Endothelial cell (in vitro differentiated cells): ENCODE measurements at regions not wholly inside any gene's neighbourhood (a gene's known extent, or its start where the extent isn't known, plus 50 kb on each side); places are given as distances from the start of the nearest gene placed in this dataset.

Experiments
- DNase-seq: peaks from one replicate; pipeline ENCODE4 v3.0.0; 2021; ENCODE audit warnings: low spot score
- H3K27ac Mint-ChIP-seq: one replicate; pipeline ENCODE4 v1.8.0; 2021; ENCODE audit warnings: mixed read lengths, inconsistent platforms; ENCODE audit not compliant: unreplicated experiment
- H3K27me3 Mint-ChIP-seq: one replicate; pipeline ENCODE4 v1.8.0; 2021; ENCODE audit warnings: mild to moderate bottlenecking, moderate library complexity, mixed read lengths, inconsistent platforms; ENCODE audit not compliant: unreplicated experiment
- H3K36me3 Mint-ChIP-seq: one replicate; pipeline ENCODE4 v1.8.0; 2021; ENCODE audit warnings: mild to moderate bottlenecking, low read depth, mixed read lengths, inconsistent platforms; ENCODE audit not compliant: unreplicated experiment
- H3K4me1 Mint-ChIP-seq: one replicate; pipeline ENCODE4 v1.8.0; 2021; ENCODE audit warnings: mild to moderate bottlenecking, mixed read lengths, inconsistent platforms; ENCODE audit not compliant: unreplicated experiment
- H3K4me3 Mint-ChIP-seq: one replicate; pipeline ENCODE4 v1.8.0; 2021; ENCODE audit warnings: mild to moderate bottlenecking, mixed read lengths, inconsistent platforms; ENCODE audit not compliant: unreplicated experiment
- H3K9me3 Mint-ChIP-seq: one replicate; pipeline ENCODE4 v1.8.0; 2021; ENCODE audit warnings: mixed read lengths, inconsistent platforms; ENCODE audit not compliant: unreplicated experiment
- TF ChIP-seq, protein P1 (sequence below): fragments of 200-600 bp; sonication (generic); IDR thresholded peaks from one replicate; pipeline ENCODE4 v1.5.0; 2021; ENCODE audit warnings: antibody characterized with exemption; ENCODE audit not compliant: unreplicated experiment

DNA sequence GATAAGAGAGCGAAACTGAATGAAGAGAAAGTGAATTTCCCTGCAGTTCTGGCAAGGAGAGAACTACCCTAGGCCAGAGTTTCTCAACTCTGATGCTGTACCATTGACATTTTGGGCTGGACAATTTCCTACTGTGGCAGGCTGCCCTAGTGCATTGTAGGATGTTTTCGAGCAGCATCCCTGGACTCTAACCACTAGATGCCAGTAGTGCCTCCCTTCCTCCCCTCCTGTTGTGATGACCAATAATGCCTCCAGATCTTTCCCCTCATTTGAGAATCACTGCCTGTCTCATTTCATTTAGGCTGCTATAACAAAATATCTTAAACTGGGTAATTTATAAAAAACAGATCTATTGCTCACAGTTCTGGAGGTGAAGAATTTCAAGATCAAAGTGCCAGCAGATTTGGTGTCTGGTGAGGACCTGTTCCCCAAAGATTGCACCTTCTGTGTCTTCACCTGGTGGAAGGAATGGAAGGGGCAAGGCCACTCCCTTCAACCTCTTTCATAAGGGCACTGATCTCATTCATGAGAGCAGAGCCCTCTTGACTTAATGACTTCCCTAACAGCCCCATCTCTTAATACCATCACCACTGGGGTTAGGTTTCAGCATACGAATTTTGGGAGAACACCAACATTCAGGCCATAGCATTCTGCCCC lies 188.9 kb upstream of the MEIS2 start:
- DNase-seq, result peak; percentile 25
- no peak overlapping the region for H3K27ac Mint-ChIP-seq
- H3K9me3 Mint-ChIP-seq, result peaks cover 3% of the 10 kb centered on the region
- H3K4me3 Mint-ChIP-seq, result no peak overlapping the region
- no peaks in the 10 kb centered on the region for H3K27me3 Mint-ChIP-seq
- no peaks in the 10 kb centered on the region for H3K36me3 Mint-ChIP-seq
- TF ChIP-seq, protein P1, sequence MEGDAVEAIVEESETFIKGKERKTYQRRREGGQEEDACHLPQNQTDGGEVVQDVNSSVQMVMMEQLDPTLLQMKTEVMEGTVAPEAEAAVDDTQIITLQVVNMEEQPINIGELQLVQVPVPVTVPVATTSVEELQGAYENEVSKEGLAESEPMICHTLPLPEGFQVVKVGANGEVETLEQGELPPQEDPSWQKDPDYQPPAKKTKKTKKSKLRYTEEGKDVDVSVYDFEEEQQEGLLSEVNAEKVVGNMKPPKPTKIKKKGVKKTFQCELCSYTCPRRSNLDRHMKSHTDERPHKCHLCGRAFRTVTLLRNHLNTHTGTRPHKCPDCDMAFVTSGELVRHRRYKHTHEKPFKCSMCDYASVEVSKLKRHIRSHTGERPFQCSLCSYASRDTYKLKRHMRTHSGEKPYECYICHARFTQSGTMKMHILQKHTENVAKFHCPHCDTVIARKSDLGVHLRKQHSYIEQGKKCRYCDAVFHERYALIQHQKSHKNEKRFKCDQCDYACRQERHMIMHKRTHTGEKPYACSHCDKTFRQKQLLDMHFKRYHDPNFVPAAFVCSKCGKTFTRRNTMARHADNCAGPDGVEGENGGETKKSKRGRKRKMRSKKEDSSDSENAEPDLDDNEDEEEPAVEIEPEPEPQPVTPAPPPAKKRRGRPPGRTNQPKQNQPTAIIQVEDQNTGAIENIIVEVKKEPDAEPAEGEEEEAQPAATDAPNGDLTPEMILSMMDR, result peak; percentile 33
- no peaks in the 10 kb centered on the region for H3K4me1 Mint-ChIP-seq

- H3K9me3 Mint-ChIP-seq, result peaks cover 3% of the 10 kb centered on the region
- H3K36me3 Mint-ChIP-seq, result no peaks in the 10 kb centered on the region
- DNase-seq, result no peak
- H3K27me3 Mint-ChIP-seq, result no peaks in the 10 kb centered on the region
- H3K4me3 Mint-ChIP-seq, result no peak overlapping the region
- no peak overlapping the region for H3K27ac Mint-ChIP-seq
- TF ChIP-seq, protein P1, result no peak
- peaks cover 6% of the 10 kb centered on the region for H3K4me1 Mint-ChIP-seq
Measured at GRCh38 chr15:37291920-37292319, 191.6 kb upstream of the MEIS2 start.

- H3K9me3 Mint-ChIP-seq, result no peaks in the 10 kb centered on the region
- no peaks in the 10 kb centered on the region for H3K36me3 Mint-ChIP-seq
- no peaks in the 10 kb centered on the region for H3K27me3 Mint-ChIP-seq
- H3K4me3 Mint-ChIP-seq, result no peak overlapping the region
- no peak overlapping the region for H3K27ac Mint-ChIP-seq
- peaks cover 6% of the 10 kb centered on the region for H3K4me1 Mint-ChIP-seq
- TF ChIP-seq, protein P1, result no peak
- no peak for DNase-seq
Measured at GRCh38 chr15:37298271-37298670, 197.9 kb upstream of the MEIS2 start.

DNA sequence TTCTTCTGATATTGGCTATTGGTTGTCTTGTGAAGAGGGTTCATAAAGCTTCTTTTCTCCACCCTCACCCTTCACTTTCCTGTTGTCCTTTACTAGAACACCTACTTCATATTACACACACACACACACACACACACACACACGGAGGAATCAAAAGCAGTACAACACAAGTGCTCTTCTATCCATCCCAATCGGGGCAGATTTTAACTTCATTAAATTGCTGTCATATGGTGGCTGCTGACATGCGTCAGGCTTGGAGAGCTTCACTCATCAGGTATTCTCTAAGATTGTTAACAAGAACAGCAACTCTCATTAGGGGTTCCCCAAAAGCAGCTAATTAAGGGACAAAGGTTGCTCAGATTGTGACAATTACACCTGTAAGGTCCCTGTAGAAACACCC lies 239.1 kb upstream of the MEIS2 start:
- Mint-ChIP-seq H3K4me1 (no peaks in the 10 kb centered on the region), H3K4me3 (no peak overlapping the region), H3K36me3 (no peaks in the 10 kb centered on the region), H3K9me3 (no peaks in the 10 kb centered on the region), H3K27ac (no peak overlapping the region), H3K27me3 (no peaks in the 10 kb centered on the region)
- TF ChIP-seq, protein P1, result no peak
- DNase-seq, result no peak

DNA sequence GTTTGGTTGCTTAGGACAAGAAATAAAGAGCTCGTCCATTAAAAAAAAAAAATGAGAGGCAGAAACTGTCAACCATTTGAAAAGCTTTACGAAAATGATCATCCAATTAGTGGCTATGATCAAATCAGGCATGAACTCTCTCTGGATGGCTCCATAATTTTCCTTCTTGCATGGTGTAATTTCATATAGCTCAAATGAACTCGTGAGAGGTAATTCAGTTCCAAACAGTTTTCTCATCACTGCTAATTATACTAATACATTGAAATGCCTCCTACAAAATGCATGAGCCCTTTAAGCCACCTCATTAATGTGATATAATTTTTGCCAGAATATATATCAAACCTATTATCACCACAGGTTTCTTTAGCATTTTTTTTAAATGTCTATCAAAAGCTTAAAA lies 239.5 kb upstream of the MEIS2 start:
- Mint-ChIP-seq H3K36me3 (no peaks in the 10 kb centered on the region), H3K4me3 (no peak overlapping the region), H3K27me3 (no peaks in the 10 kb centered on the region), H3K27ac (no peak overlapping the region), H3K4me1 (no peaks in the 10 kb centered on the region), H3K9me3 (no peaks in the 10 kb centered on the region)
- no peak for DNase-seq
- TF ChIP-seq, protein P1, result no peak
